AG04449 (cell line): ENCODE measurements at regions not wholly inside any gene's neighbourhood (a gene's known extent, or its start where the extent isn't known, plus 50 kb on each side); places are given as distances from the start of the nearest gene placed in this dataset.

Source experiments
- CTCF ChIA-PET: fragments of 350-600 bp; formaldehyde crosslinking; extraction: SDS; loops from one replicate; lab custom pipeline; 2021; ENCODE audit warnings: antibody characterized with exemption; lab: Yijun Ruan, JAX
- POLR2A ChIA-PET: fragments of 400-600, 350-600 bp; formaldehyde crosslinking; extraction: SDS; loops from one replicate; lab custom pipeline; 2020; ENCODE audit warnings: antibody characterized with exemption, inconsistent platforms; lab: Yijun Ruan, JAX
- DNase-seq: peaks from one replicate; pipeline ENCODE4 v3.0.0-alpha.2; 2010; ENCODE audit warnings: low read depth, low spot score
- H3K4me3 ChIP-seq: 2 replicates; pipeline ENCODE4 v1.5.1; 2011; ENCODE audit warnings: low read depth, mild to moderate bottlenecking, control low read depth, low read length
- CTCF ChIP-seq: IDR thresholded peaks from one replicate; pipeline ENCODE4 v1.5.1; 2011; ENCODE audit warnings: mild to moderate bottlenecking, moderate library complexity, low read length, control low read depth, inconsistent platforms; ENCODE audit not compliant: insufficient read depth; ENCODE audit errors: missing control alignments

GRCh38 chr11:8327761-8328192, 64.1 kb upstream of the LMO1 start:
- DNase-seq, result no peak
- TF ChIP-seq CTCF, result no peak
- POLR2A ChIA-PET, result no interaction called here
- CTCF ChIA-PET, result interaction anchor here (0.5 to 1.9 kb wide), 4 partner anchors 9 to 595 kb away, joined by 3 to 4 read pairs (median 4); no protein-coding TSS in a partner anchor
- no peak overlapping the region for H3K4me3 ChIP-seq

- TF ChIP-seq CTCF, result no peak
- DNase-seq, result no peak
- ChIA-PET CTCF (interaction anchor here (1.3 to 1.6 kb wide), 2 partner anchors 31 to 68 kb away, joined by 3 to 4 read pairs; no protein-coding TSS in a partner anchor), POLR2A (no interaction called here)
- H3K4me3 ChIP-seq, result no peak overlapping the region
These were observed 62.7 kb upstream of the LMO1 start for GRCh38 chr11:8326337-8326736.

GRCh38 chr11:8325591-8326304, 62.1 kb upstream of the LMO1 start:
- ChIA-PET POLR2A (no interaction called here), CTCF (interaction anchor here (1.3 to 2.3 kb wide), 3 partner anchors 32 to 67 kb away, joined by 3 to 6 read pairs (median 4); no protein-coding TSS in a partner anchor)
- DNase-seq, result no peak
- no peak overlapping the region for H3K4me3 ChIP-seq
- TF ChIP-seq CTCF, result no peak

- TF ChIP-seq CTCF, result no peak
- H3K4me3 ChIP-seq, result no peak overlapping the region
- ChIA-PET CTCF (interaction anchor here (2.3 kb wide), 1 partner anchor 59 kb away, joined by 6 read pairs; no protein-coding TSS in a partner anchor), POLR2A (no interaction called here)
- DNase-seq, result no peak
These were observed 59.7 kb upstream of the LMO1 start for GRCh38 chr11:8323161-8323935.

- ChIA-PET CTCF (no interaction called here), POLR2A (no interaction called here)
- no peak for DNase-seq
- TF ChIP-seq CTCF, result no peak
- H3K4me3 ChIP-seq, result no peak overlapping the region
These were observed 58.2 kb upstream of the LMO1 start for GRCh38 chr11:8321876-8322275.

- no peak overlapping the region for H3K4me3 ChIP-seq
- DNase-seq, result no peak
- ChIA-PET POLR2A (no interaction called here), CTCF (interaction anchor here (2.5 kb wide), 1 partner anchor 10 kb away, joined by 9 read pairs; no protein-coding TSS in a partner anchor)
- no peak for TF ChIP-seq CTCF
These were observed 56.4 kb upstream of the LMO1 start for GRCh38 chr11:8320076-8320475.
